ENCODE measurements at regions not wholly inside any gene's neighbourhood (a gene's known extent, or its start where the extent isn't known, plus 50 kb on each side); places are given as distances from the start of the nearest gene placed in this dataset.
"Not testable (repeated sequence)": the region's sequence is repeated elsewhere in the genome, so short reads cannot be mapped to it uniquely, and the experiment has no call there.

DNA sequence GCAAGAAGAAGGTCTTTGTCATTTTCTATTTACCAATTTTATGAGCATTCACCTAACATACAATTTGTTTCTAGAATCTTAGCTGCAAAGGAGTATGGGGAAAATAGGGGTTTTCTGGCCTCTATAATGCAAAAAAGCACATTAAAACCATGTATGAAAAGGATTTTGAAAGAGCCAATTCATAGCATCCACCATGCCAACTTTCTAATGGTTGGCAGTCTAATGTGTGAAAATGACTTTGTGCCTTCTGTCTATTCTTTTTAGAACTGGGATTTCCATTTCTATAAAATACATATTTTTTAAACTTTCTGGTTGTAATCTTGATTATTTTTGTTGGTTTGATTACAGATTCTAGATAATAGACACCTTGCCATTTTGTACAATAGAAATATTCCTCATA lies 333.7 kb upstream of the CNTN6 start:
- Histone ChIP-seq H3K9me3 (ENCODE audit: low read length) (no peaks in the 10 kb centered on the region), H3K27ac (ENCODE audit: low read depth, low read length) (no peak overlapping the region), H3K9ac (ENCODE audit: low read length) (no peak overlapping the region), H3K36me3 (ENCODE audit: insufficient read depth, low read length) (no peaks in the 10 kb centered on the region), H3K4me1 (ENCODE audit: insufficient read depth, low read length) (no peaks in the 10 kb centered on the region), H3K4me3 (ENCODE audit: low read depth in 1 of 2, low read length in 2 of 2) (no peak overlapping the region), H3K27me3 (ENCODE audit: control insufficient read depth in 1 of 2, insufficient read depth in 2 of 2, low read length in 2 of 2) (no peaks in the 10 kb centered on the region)

DNA sequence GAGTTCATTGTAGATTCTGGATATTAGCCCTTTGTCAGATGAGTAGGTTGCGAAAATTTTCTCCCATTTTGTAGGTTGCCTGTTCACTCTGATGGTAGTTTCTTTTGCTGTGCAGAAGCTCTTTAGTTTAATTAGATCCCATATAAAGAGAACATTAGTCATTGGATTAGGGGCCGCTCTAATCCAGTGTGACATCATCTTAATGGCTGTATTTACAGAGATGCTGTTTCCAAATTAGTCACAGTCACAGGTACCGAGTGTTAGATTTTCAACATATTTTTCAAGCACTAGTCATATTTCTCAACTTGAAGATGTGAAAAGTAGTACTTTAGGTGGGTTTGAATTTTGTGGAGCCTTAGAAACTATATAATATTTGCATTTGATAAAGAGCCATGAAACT lies 319.4 kb upstream of the CNTN6 start:
- H3K36me3 ChIP-seq (ENCODE audit: insufficient read depth, low read length); H3K27ac ChIP-seq (ENCODE audit: low read depth, low read length); H3K9ac ChIP-seq (ENCODE audit: low read length); H3K27me3 ChIP-seq (ENCODE audit: control insufficient read depth in 1 of 2, insufficient read depth in 2 of 2, low read length in 2 of 2); H3K9me3 ChIP-seq (ENCODE audit: low read length); H3K4me3 ChIP-seq (ENCODE audit: low read depth in 1 of 2, low read length in 2 of 2); H3K4me1 ChIP-seq (ENCODE audit: insufficient read depth, low read length): not testable (repeated sequence)

GRCh38 chr3:775178-775880 lies 317.5 kb upstream of the CNTN6 start:
- Histone ChIP-seq H3K36me3 (ENCODE audit: insufficient read depth, low read length) (no peaks in the 10 kb centered on the region), H3K27ac (ENCODE audit: low read depth, low read length) (no peak overlapping the region), H3K4me3 (ENCODE audit: low read depth in 1 of 2, low read length in 2 of 2) (no peak overlapping the region), H3K4me1 (ENCODE audit: insufficient read depth, low read length) (no peaks in the 10 kb centered on the region), H3K27me3 (ENCODE audit: control insufficient read depth in 1 of 2, insufficient read depth in 2 of 2, low read length in 2 of 2) (no peaks in the 10 kb centered on the region), H3K9me3 (ENCODE audit: low read length) (no peaks in the 10 kb centered on the region), H3K9ac (ENCODE audit: low read length) (no peak overlapping the region)

DNA sequence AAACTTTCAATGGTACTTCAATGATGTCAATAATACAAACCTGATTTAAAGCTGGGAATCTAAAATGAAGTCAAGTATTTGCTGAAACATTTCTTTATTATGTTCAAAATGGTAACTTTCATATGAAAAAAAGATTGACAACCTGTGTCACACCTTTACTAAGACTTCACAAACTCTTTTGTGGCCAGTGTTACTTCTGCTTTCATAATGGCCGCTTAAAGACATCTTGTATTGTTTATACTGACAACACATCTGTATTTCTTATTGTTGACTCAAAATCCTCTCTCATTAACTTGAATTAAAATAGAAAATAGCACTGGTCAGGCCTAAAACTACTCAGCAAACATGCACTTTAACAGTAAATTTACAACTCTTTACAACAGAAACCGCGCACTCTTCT lies 312.3 kb upstream of the CNTN6 start:
- no peaks in the 10 kb centered on the region for H3K36me3 ChIP-seq (ENCODE audit: insufficient read depth, low read length)
- H3K27ac ChIP-seq (ENCODE audit: low read depth, low read length) = no peak overlapping the region
- H3K4me1 ChIP-seq (ENCODE audit: insufficient read depth, low read length) = no peaks in the 10 kb centered on the region
- no peak overlapping the region for H3K9ac ChIP-seq (ENCODE audit: low read length)
- H3K4me3 ChIP-seq (ENCODE audit: low read depth in 1 of 2, low read length in 2 of 2) = no peak overlapping the region
- H3K9me3 ChIP-seq (ENCODE audit: low read length) = no peaks in the 10 kb centered on the region
- no peaks in the 10 kb centered on the region for H3K27me3 ChIP-seq (ENCODE audit: control insufficient read depth in 1 of 2, insufficient read depth in 2 of 2, low read length in 2 of 2)

DNA sequence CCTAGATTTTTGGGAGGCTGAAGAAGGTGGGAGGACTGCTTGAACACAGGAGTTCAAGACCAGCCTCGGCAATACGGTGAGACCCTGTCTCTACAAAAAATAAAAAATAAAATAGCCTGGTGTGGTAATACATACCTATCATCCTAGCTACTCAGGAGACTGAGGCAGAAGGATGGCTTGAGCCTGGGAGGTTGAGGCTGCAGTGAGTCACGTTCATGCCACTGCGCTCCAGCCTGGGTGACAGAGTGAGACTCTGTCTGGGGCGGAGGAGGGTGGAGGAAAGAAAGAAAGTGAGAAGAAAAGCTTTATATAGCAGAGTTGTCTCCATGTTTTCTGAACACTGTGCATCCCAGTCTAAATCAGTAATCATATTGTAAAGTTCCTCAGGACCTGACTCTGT lies 301.4 kb upstream of the CNTN6 start:
- Histone ChIP-seq H3K27ac (ENCODE audit: low read depth, low read length) (no peak overlapping the region), H3K4me3 (ENCODE audit: low read depth in 1 of 2, low read length in 2 of 2) (no peak overlapping the region), H3K9ac (ENCODE audit: low read length) (no peak overlapping the region), H3K9me3 (ENCODE audit: low read length) (no peaks in the 10 kb centered on the region), H3K4me1 (ENCODE audit: insufficient read depth, low read length) (no peaks in the 10 kb centered on the region), H3K36me3 (ENCODE audit: insufficient read depth, low read length) (no peaks in the 10 kb centered on the region), H3K27me3 (ENCODE audit: control insufficient read depth in 1 of 2, insufficient read depth in 2 of 2, low read length in 2 of 2) (no peaks in the 10 kb centered on the region)

DNA sequence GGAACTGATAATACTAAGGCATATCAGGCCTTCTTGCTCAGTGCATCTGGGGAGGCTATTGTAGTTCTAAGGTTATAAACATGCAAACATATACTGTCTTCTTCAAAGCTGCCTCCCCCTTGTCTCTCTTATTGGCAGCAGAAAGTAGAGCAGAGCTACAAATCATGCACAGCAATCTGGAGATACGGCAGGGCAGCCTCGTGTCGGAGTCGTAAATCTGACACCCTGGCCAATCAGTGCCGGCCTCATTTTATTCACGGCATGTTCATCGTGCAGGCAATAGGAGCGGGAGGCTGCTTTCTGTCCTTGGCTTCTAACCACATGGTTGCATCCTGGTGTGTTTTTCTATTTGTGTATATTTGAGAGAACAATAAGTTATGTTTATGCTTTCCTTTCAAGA lies 300.2 kb upstream of the CNTN6 start:
- Histone ChIP-seq H3K4me3 (ENCODE audit: low read depth in 1 of 2, low read length in 2 of 2) (no peak overlapping the region), H3K9ac (ENCODE audit: low read length) (no peak overlapping the region), H3K4me1 (ENCODE audit: insufficient read depth, low read length) (no peaks in the 10 kb centered on the region), H3K27ac (ENCODE audit: low read depth, low read length) (no peak overlapping the region), H3K36me3 (ENCODE audit: insufficient read depth, low read length) (no peaks in the 10 kb centered on the region), H3K27me3 (ENCODE audit: control insufficient read depth in 1 of 2, insufficient read depth in 2 of 2, low read length in 2 of 2) (no peaks in the 10 kb centered on the region), H3K9me3 (ENCODE audit: low read length) (no peaks in the 10 kb centered on the region)

GRCh38 chr3:804211-804610 lies 288.6 kb upstream of the CNTN6 start:
- Histone ChIP-seq H3K27ac (ENCODE audit: low read depth, low read length) (no peak overlapping the region), H3K36me3 (ENCODE audit: insufficient read depth, low read length) (no peaks in the 10 kb centered on the region), H3K9me3 (ENCODE audit: low read length) (no peaks in the 10 kb centered on the region), H3K4me1 (ENCODE audit: insufficient read depth, low read length) (no peaks in the 10 kb centered on the region), H3K9ac (ENCODE audit: low read length) (no peak overlapping the region), H3K4me3 (ENCODE audit: low read depth in 1 of 2, low read length in 2 of 2) (no peak overlapping the region), H3K27me3 (ENCODE audit: control insufficient read depth in 1 of 2, insufficient read depth in 2 of 2, low read length in 2 of 2) (no peaks in the 10 kb centered on the region)

DNA sequence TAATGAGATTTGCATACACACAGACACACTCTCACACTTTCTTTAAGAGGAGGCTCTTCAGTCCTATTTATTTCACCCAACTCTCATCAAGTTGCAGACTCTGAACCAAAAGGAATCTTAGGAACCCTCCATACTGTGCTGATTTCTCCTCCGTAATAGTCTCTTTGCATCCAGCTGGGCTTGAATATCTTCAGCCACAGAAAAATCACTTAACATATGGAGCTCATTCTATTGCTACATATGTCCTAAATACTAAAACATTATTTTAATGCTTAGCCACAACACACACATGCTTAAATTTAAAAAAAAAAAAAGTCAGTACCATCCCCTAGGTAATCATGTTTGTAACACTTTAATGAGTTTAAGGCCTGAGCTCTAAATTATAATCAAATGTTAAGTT lies 287.5 kb upstream of the CNTN6 start:
- H3K27ac ChIP-seq (ENCODE audit: low read depth, low read length) = no peak overlapping the region
- H3K9me3 ChIP-seq (ENCODE audit: low read length) = no peaks in the 10 kb centered on the region
- H3K4me1 ChIP-seq (ENCODE audit: insufficient read depth, low read length) = no peaks in the 10 kb centered on the region
- H3K4me3 ChIP-seq (ENCODE audit: low read depth in 1 of 2, low read length in 2 of 2) = no peak overlapping the region
- no peak overlapping the region for H3K9ac ChIP-seq (ENCODE audit: low read length)
- no peaks in the 10 kb centered on the region for H3K27me3 ChIP-seq (ENCODE audit: control insufficient read depth in 1 of 2, insufficient read depth in 2 of 2, low read length in 2 of 2)
- H3K36me3 ChIP-seq (ENCODE audit: insufficient read depth, low read length) = no peaks in the 10 kb centered on the region

DNA sequence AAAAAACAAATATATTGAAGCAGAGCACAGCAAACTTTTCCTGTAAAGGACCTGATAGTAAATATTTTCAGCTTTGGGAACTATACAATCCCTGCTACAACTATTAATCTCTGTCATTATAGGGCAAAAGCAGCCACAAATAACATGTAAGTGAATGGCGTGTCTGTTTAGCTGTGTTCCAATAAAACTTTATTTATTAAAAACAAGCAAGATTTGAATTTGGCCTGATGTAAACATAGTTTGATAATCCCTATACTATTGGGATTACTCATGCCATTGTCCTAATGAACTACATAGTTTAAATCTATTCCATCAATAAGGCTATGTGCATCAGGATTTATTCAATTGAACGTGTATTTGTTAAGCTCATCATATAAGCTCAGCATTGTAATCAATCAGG lies 286.8 kb upstream of the CNTN6 start:
- Histone ChIP-seq H3K27me3 (ENCODE audit: control insufficient read depth in 1 of 2, insufficient read depth in 2 of 2, low read length in 2 of 2) (no peaks in the 10 kb centered on the region), H3K27ac (ENCODE audit: low read depth, low read length) (no peak overlapping the region), H3K4me3 (ENCODE audit: low read depth in 1 of 2, low read length in 2 of 2) (no peak overlapping the region), H3K36me3 (ENCODE audit: insufficient read depth, low read length) (no peaks in the 10 kb centered on the region), H3K9me3 (ENCODE audit: low read length) (no peaks in the 10 kb centered on the region), H3K9ac (ENCODE audit: low read length) (no peak overlapping the region), H3K4me1 (ENCODE audit: insufficient read depth, low read length) (no peaks in the 10 kb centered on the region)

DNA sequence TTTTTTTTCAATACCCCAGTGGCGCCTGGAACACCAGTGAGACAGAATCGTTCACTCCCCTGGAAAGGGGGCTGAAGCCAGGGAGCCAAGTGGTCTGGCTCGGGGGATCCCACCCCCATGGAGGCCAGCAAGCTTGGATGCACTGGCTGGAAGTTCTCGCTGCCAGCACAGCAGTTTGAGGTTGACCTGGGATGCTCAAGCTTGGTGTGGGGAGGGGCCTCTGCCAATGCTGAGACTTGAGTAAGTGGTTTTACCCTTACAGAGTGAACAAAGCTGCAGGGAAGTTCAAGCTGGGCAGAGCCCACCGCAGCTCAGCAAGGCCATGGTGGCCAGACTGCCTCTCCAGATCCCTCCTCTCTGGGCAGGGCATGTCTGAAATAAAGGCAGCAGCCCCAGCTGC lies 276.2 kb upstream of the CNTN6 start:
- Histone ChIP-seq H3K4me3 (ENCODE audit: low read depth in 1 of 2, low read length in 2 of 2) (no peak overlapping the region), H3K9ac (ENCODE audit: low read length) (no peak overlapping the region), H3K27me3 (ENCODE audit: control insufficient read depth in 1 of 2, insufficient read depth in 2 of 2, low read length in 2 of 2) (no peaks in the 10 kb centered on the region), H3K9me3 (ENCODE audit: low read length) (no peaks in the 10 kb centered on the region), H3K36me3 (ENCODE audit: insufficient read depth, low read length) (no peaks in the 10 kb centered on the region), H3K27ac (ENCODE audit: low read depth, low read length) (no peak overlapping the region), H3K4me1 (ENCODE audit: insufficient read depth, low read length) (no peaks in the 10 kb centered on the region)

- no peaks in the 10 kb centered on the region for H3K9me3 ChIP-seq (ENCODE audit: low read length)
- H3K9ac ChIP-seq (ENCODE audit: low read length) = no peak overlapping the region
- H3K36me3 ChIP-seq (ENCODE audit: insufficient read depth, low read length) = no peaks in the 10 kb centered on the region
- H3K27ac ChIP-seq (ENCODE audit: low read depth, low read length) = no peak overlapping the region
- H3K27me3 ChIP-seq (ENCODE audit: control insufficient read depth in 1 of 2, insufficient read depth in 2 of 2, low read length in 2 of 2) = no peaks in the 10 kb centered on the region
- no peak overlapping the region for H3K4me3 ChIP-seq (ENCODE audit: low read depth in 1 of 2, low read length in 2 of 2)
- H3K4me1 ChIP-seq (ENCODE audit: insufficient read depth, low read length) = no peaks in the 10 kb centered on the region
Observed at GRCh38 chr3:834679-835078, 258.1 kb upstream of the CNTN6 start.

- Histone ChIP-seq H3K27ac (ENCODE audit: low read depth, low read length) (no peak overlapping the region), H3K9me3 (ENCODE audit: low read length) (no peaks in the 10 kb centered on the region), H3K4me3 (ENCODE audit: low read depth in 1 of 2, low read length in 2 of 2) (no peak overlapping the region), H3K27me3 (ENCODE audit: control insufficient read depth in 1 of 2, insufficient read depth in 2 of 2, low read length in 2 of 2) (no peaks in the 10 kb centered on the region), H3K9ac (ENCODE audit: low read length) (no peak overlapping the region), H3K36me3 (ENCODE audit: insufficient read depth, low read length) (no peaks in the 10 kb centered on the region), H3K4me1 (ENCODE audit: insufficient read depth, low read length) (no peaks in the 10 kb centered on the region)
Observed at GRCh38 chr3:835096-835495, 257.7 kb upstream of the CNTN6 start.
